Prostate gland (tissue), 2 donors: ENCODE measurements at regions not wholly inside any gene's neighbourhood (a gene's known extent, or its start where the extent isn't known, plus 50 kb on each side); places are given as distances from the start of the nearest gene placed in this dataset.

Source experiments
- CTCF ChIP-seq, 4 experiments: fragments of 200-600 bp in 2 of 4; fragments of 450-650 bp in 2 of 4; sonication (generic) in 2 of 4; IDR thresholded peaks; 1 replicate in 3 of 4; 2 replicates in 1 of 4; pipeline ENCODE4 v1.5.1; 2016 to 2019; ENCODE audit warnings: antibody characterized with exemption in 4 of 4, mild to moderate bottlenecking in 2 of 4, moderate library complexity in 2 of 4
- POLR2A ChIP-seq: fragments of 450-650 bp; IDR thresholded peaks from one replicate; pipeline ENCODE4 v1.6.1; 2016; ENCODE audit warnings: antibody characterized with exemption, mild to moderate bottlenecking

DNA sequence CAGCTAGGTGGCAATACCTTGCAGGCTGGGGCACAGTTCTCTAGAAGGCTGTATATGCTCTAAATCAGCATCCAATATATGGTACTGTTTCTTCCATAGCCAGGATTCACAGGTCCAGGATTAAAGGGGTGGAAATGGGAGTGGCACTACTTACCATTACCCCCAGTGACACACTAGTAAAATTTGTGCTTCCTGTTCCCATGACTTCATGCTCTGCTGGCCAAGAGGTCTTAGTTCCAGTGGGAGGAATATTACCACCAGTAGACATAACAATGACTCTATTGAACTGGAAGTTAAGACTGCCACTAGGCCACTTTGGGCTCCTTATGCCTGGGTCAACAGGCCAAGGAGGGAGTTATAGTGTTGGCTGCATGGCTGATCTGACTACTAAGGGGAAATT is 174.3 kb upstream of the TNFAIP3 start:
- no peak for TF ChIP-seq CTCF (IDR thresholded peaks at IDR 0.05)
- TF ChIP-seq POLR2A = no peak
